Lung (tissue), 1 donor: ENCODE measurements at regions not wholly inside any gene's neighbourhood (a gene's known extent, or its start where the extent isn't known, plus 50 kb on each side); places are given as distances from the start of the nearest gene placed in this dataset. TPM values are rescaled to one million over a fixed set of nuclear protein-coding genes. Genes with fewer than 3 reads are reported as not detected.

Experiments
- small RNA-seq: library from RNA; depleted of rRNA; stranded (forward); fragments of <200 nt; gene quantifications from one replicate; pipeline ENCODE3, GENCODE V24; 2014; ENCODE audit warnings: low replicate concordance

Small RNAs in the stretch of these regions (small RNA-seq; reads per million reads assigned to genes)
- gene RF00019 (not detected), gene RNA5SP318 (not detected), gene SNRPEP8 (not detected)
